ENCODE measurements at regions not wholly inside any gene's neighbourhood (a gene's known extent, or its start where the extent isn't known, plus 50 kb on each side); places are given as distances from the start of the nearest gene placed in this dataset.

- TF ChIP-seq EZH2 (IDR thresholded peaks at IDR 0.05) (no peak), POLR2AphosphoS5 (IDR thresholded peaks at IDR 0.05; ENCODE audit: borderline replicate concordance, low read depth, low read length) (no peak)
Observed at GRCh38 chr5:154132718-154133307, 57.7 kb upstream of the GALNT10 start.

Data from SK-N-MC (cell line).